K562 (cell line): ENCODE measurements at regions not wholly inside any gene's neighbourhood (a gene's known extent, or its start where the extent isn't known, plus 50 kb on each side); places are given as distances from the start of the nearest gene placed in this dataset.
A peak's percentile ranks its signal among the peaks of the same experiment; 100 is the strongest.

ENCODE experiments used
- CBFA2T2 ChIP-seq: fragments of 450-650 bp; conservative IDR thresholded peaks from 2 replicates; pipeline ENCODE4 v1.6.1; 2017; ENCODE audit warnings: mild to moderate bottlenecking
- FOXP1 ChIP-seq: sonication (generic); formaldehyde crosslinking; IDR thresholded peaks from 2 replicates; pipeline ENCODE4 v1.8.0; 2022; ENCODE audit warnings: mild to moderate bottlenecking, missing genetic modification reagents
- PHF21A ChIP-seq: fragments of 450-650 bp; IDR thresholded peaks from 2 replicates; pipeline ENCODE4 v1.6.1; 2017; ENCODE audit warnings: low read depth, borderline replicate concordance
- RB1 ChIP-seq: fragments of 450-650 bp; IDR thresholded peaks from 2 replicates; pipeline ENCODE4 v1.6.1; 2017; ENCODE audit warnings: low read depth, mild to moderate bottlenecking
- RCOR1 ChIP-seq, 2 experiments: IDR thresholded peaks; 2 replicates each; pipeline ENCODE4 v1.6.1; 2012; ENCODE audit warnings: low read depth in 2 of 2, low read length in 2 of 2, borderline replicate concordance in 1 of 2, improper control_type of control experiment in 1 of 2
- SP2 ChIP-seq: IDR thresholded peaks from 2 replicates; pipeline ENCODE4 v1.6.1; 2011; ENCODE audit warnings: mild to moderate bottlenecking, low read depth, low read length, moderate library complexity; ENCODE audit not compliant: poor library complexity, severe bottlenecking; ENCODE audit errors: extremely low read depth
- SRSF1 ChIP-seq: fragments of 200-400 bp; formaldehyde crosslinking; IDR thresholded peaks from 2 replicates; pipeline ENCODE4 v1.6.1; 2017; ENCODE audit warnings: mild to moderate bottlenecking, low read depth, low read length, moderate library complexity
- TEAD1 ChIP-seq, 2 experiments: fragments of 450-650 bp in 1 of 2; sonication (generic) in 1 of 2; formaldehyde crosslinking; IDR thresholded peaks; 2 replicates each; pipeline versions ENCODE4 v1.4.0 to v1.8.0; 2020 to 2022; ENCODE audit warnings: mild to moderate bottlenecking in 2 of 2, missing genetic modification reagents in 1 of 2
- TRIM28 ChIP-seq: fragments of 450-650 bp; IDR thresholded peaks from 2 replicates; pipeline ENCODE4 v1.6.1; 2017
- ZNF436 ChIP-seq: fragments of 250-450, 450-650 bp; sonication (Bioruptor Pico); formaldehyde crosslinking; IDR thresholded peaks from 2 replicates; pipeline ENCODE4 v1.7.0; 2020; ENCODE audit warnings: mild to moderate bottlenecking
- TF ChIP-seq, protein P1 (sequence below), 2 experiments: fragments of 450-650 bp; IDR thresholded peaks; 2 replicates each; pipeline ENCODE4 v1.6.1; 2018; ENCODE audit warnings: mild to moderate bottlenecking in 2 of 2, low read depth in 1 of 2; ENCODE audit not compliant: partially characterized antibody in 2 of 2
- TF ChIP-seq, protein P2 (sequence below): sonication (generic); formaldehyde crosslinking; IDR thresholded peaks from 2 replicates; pipeline ENCODE4 v1.8.1; 2022; ENCODE audit warnings: missing genetic modification reagents
- TF ChIP-seq, protein P3 (sequence below): IDR thresholded peaks from 2 replicates; pipeline ENCODE4 v1.6.1; 2012; ENCODE audit warnings: low read depth, low read length, improper control_type of control experiment, borderline replicate concordance
- TF ChIP-seq, protein P4 (sequence below): fragments of 450-650 bp; IDR thresholded peaks from 2 replicates; pipeline ENCODE4 v1.6.1; 2017; ENCODE audit warnings: antibody characterized with exemption, mild to moderate bottlenecking

DNA sequence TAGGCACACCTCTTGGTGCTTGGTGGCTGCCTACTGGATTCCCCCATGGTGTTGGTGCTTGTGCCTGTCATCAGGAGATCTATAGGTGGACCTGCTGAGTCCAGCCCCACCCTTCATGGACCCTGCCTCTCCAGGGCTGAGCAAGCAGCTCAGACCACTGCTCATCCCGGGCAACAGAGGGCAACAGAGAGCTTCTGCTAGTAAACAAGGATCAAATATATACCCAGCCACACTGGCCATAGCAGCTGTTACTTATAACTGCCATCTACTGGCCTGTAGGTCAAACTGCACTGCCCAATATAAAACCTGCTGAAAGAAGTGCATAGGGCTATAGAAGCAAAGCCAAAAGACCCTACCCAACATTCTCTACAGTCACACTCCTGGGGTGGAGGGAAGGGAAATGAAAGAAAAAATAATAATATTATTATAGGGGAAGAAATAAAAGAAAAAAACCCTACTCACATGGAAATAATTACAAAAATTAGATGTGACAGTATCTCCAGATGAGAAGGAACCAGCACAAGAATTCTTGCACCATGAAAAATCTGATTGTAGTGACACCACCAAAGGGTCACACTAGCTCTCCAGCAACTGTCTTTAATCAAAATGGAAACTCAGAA is 54.9 kb upstream of the ZNF800 start (continued):
- TF ChIP-seq, protein P1, sequence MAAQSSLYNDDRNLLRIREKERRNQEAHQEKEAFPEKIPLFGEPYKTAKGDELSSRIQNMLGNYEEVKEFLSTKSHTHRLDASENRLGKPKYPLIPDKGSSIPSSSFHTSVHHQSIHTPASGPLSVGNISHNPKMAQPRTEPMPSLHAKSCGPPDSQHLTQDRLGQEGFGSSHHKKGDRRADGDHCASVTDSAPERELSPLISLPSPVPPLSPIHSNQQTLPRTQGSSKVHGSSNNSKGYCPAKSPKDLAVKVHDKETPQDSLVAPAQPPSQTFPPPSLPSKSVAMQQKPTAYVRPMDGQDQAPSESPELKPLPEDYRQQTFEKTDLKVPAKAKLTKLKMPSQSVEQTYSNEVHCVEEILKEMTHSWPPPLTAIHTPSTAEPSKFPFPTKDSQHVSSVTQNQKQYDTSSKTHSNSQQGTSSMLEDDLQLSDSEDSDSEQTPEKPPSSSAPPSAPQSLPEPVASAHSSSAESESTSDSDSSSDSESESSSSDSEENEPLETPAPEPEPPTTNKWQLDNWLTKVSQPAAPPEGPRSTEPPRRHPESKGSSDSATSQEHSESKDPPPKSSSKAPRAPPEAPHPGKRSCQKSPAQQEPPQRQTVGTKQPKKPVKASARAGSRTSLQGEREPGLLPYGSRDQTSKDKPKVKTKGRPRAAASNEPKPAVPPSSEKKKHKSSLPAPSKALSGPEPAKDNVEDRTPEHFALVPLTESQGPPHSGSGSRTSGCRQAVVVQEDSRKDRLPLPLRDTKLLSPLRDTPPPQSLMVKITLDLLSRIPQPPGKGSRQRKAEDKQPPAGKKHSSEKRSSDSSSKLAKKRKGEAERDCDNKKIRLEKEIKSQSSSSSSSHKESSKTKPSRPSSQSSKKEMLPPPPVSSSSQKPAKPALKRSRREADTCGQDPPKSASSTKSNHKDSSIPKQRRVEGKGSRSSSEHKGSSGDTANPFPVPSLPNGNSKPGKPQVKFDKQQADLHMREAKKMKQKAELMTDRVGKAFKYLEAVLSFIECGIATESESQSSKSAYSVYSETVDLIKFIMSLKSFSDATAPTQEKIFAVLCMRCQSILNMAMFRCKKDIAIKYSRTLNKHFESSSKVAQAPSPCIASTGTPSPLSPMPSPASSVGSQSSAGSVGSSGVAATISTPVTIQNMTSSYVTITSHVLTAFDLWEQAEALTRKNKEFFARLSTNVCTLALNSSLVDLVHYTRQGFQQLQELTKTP (IDR thresholded peaks at IDR 0.05; ENCODE audit: low read depth in 1 of 2, partially characterized antibody in 2 of 2): no peak
- TF ChIP-seq CBFA2T2: no peak
- no peak for TF ChIP-seq ZNF436 (CRISPR knock-in tag)
- no peak for TF ChIP-seq PHF21A
- no peak for TF ChIP-seq SP2
- TF ChIP-seq, protein P2, sequence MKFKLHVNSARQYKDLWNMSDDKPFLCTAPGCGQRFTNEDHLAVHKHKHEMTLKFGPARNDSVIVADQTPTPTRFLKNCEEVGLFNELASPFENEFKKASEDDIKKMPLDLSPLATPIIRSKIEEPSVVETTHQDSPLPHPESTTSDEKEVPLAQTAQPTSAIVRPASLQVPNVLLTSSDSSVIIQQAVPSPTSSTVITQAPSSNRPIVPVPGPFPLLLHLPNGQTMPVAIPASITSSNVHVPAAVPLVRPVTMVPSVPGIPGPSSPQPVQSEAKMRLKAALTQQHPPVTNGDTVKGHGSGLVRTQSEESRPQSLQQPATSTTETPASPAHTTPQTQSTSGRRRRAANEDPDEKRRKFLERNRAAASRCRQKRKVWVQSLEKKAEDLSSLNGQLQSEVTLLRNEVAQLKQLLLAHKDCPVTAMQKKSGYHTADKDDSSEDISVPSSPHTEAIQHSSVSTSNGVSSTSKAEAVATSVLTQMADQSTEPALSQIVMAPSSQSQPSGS (CRISPR knock-in tag): no peak
- TF ChIP-seq RCOR1 (IDR thresholded peaks at IDR 0.05; ENCODE audit: borderline replicate concordance in 1 of 2, low read depth in 2 of 2, low read length in 2 of 2): 0 out of 4 replicates have a peak, but pooled peaks of 1 of the 2 experiments have one; percentile 15
- peak; percentile 52; the same call in 1 of the 2 replicates for TF ChIP-seq TRIM28
- no peak for TF ChIP-seq SRSF1
- TF ChIP-seq FOXP1 (CRISPR knock-in tag): 0 out of 2 replicates have a peak, but pooled peaks have one; percentile 26
- TF ChIP-seq TEAD1 (CRISPR knock-in tag; IDR thresholded peaks at IDR 0.05): no peak
- TF ChIP-seq, protein P3, sequence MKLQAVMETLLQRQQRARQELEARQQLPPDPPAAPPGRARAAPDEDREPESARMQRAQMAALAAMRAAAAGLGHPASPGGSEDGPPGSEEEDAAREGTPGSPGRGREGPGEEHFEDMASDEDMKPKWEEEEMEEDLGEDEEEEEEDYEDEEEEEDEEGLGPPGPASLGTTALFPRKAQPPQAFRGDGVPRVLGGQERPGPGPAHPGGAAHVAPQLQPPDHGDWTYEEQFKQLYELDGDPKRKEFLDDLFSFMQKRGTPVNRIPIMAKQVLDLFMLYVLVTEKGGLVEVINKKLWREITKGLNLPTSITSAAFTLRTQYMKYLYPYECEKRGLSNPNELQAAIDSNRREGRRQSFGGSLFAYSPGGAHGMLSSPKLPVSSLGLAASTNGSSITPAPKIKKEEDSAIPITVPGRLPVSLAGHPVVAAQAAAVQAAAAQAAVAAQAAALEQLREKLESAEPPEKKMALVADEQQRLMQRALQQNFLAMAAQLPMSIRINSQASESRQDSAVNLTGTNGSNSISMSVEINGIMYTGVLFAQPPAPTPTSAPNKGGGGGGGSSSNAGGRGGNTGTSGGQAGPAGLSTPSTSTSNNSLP: 0 out of 2 replicates have a peak, but pooled peaks have one; percentile 66
- peak; percentile 58; the same call in 1 of the 2 replicates for TF ChIP-seq RB1
- TF ChIP-seq, protein P4, sequence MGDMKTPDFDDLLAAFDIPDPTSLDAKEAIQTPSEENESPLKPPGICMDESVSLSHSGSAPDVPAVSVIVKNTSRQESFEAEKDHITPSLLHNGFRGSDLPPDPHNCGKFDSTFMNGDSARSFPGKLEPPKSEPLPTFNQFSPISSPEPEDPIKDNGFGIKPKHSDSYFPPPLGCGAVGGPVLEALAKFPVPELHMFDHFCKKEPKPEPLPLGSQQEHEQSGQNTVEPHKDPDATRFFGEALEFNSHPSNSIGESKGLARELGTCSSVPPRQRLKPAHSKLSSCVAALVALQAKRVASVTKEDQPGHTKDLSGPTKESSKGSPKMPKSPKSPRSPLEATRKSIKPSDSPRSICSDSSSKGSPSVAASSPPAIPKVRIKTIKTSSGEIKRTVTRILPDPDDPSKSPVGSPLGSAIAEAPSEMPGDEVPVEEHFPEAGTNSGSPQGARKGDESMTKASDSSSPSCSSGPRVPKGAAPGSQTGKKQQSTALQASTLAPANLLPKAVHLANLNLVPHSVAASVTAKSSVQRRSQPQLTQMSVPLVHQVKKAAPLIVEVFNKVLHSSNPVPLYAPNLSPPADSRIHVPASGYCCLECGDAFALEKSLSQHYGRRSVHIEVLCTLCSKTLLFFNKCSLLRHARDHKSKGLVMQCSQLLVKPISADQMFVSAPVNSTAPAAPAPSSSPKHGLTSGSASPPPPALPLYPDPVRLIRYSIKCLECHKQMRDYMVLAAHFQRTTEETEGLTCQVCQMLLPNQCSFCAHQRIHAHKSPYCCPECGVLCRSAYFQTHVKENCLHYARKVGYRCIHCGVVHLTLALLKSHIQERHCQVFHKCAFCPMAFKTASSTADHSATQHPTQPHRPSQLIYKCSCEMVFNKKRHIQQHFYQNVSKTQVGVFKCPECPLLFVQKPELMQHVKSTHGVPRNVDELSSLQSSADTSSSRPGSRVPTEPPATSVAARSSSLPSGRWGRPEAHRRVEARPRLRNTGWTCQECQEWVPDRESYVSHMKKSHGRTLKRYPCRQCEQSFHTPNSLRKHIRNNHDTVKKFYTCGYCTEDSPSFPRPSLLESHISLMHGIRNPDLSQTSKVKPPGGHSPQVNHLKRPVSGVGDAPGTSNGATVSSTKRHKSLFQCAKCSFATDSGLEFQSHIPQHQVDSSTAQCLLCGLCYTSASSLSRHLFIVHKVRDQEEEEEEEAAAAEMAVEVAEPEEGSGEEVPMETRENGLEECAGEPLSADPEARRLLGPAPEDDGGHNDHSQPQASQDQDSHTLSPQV: no peak
